ENCODE measurements at regions not wholly inside any gene's neighbourhood (a gene's known extent, or its start where the extent isn't known, plus 50 kb on each side); places are given as distances from the start of the nearest gene placed in this dataset.
"Not testable (repeated sequence)": the region's sequence is repeated elsewhere in the genome, so short reads cannot be mapped to it uniquely, and the experiment has no call there.

- no peaks in the 10 kb centered on the region for H3K4me1 ChIP-seq
- no peaks in the 10 kb centered on the region for H3K36me3 ChIP-seq
- H3K27ac ChIP-seq = no peak overlapping the region
- H3K4me3 ChIP-seq = no peak overlapping the region
- TF ChIP-seq EP300 (IDR thresholded peaks at IDR 0.05) = no peak
- no peak for TF ChIP-seq POLR2AphosphoS5 (IDR thresholded peaks at IDR 0.05)
- TF ChIP-seq CTCF (IDR thresholded peaks at IDR 0.05) = no peak
- TF ChIP-seq POLR2A (IDR thresholded peaks at IDR 0.05) = no peak
- H3K27me3 ChIP-seq = no peaks in the 10 kb centered on the region
- DNase-seq (ENCODE audit: low spot score in 2 of 2) = no peak
- H3K9me3 ChIP-seq = no peaks in the 10 kb centered on the region
Measured at GRCh38 chr2:189238903-189239302, 59.3 kb upstream of the COL5A2 start.

GRCh38 chr2:189243843-189244242 lies 64.3 kb upstream of the COL5A2 start:
- not testable (repeated sequence) for H3K27me3 ChIP-seq; H3K4me1 ChIP-seq; H3K9me3 ChIP-seq; H3K27ac ChIP-seq; H3K4me3 ChIP-seq; DNase-seq (ENCODE audit: low spot score in 2 of 2); H3K36me3 ChIP-seq
- 100% methylated on average over 1 of the region's 1 CpG for WGBS

- Histone ChIP-seq H3K27me3 (no peaks in the 10 kb centered on the region), H3K4me1 (no peaks in the 10 kb centered on the region), H3K36me3 (no peaks in the 10 kb centered on the region), H3K27ac (no peak overlapping the region), H3K4me3 (no peak overlapping the region), H3K9me3 (no peaks in the 10 kb centered on the region)
- DNase-seq (ENCODE audit: low spot score in 2 of 2) = no peak
- WGBS = 74% methylated on average over 1 of the region's 1 CpG
- TF ChIP-seq CTCF (IDR thresholded peaks at IDR 0.05) = no peak
Measured at GRCh38 chr2:189247276-189247675, 67.7 kb upstream of the COL5A2 start.

GRCh38 chr2:189248141-189248540 lies 68.6 kb upstream of the COL5A2 start:
- no peak for DNase-seq (ENCODE audit: low spot score in 2 of 2)
- Histone ChIP-seq H3K9me3 (no peaks in the 10 kb centered on the region), H3K4me1 (peaks cover under 1% of the 10 kb centered on the region), H3K27ac (no peak overlapping the region), H3K4me3 (no peak overlapping the region), H3K27me3 (no peaks in the 10 kb centered on the region), H3K36me3 (no peaks in the 10 kb centered on the region)
- TF ChIP-seq CTCF (IDR thresholded peaks at IDR 0.05) (no peak), POLR2A (IDR thresholded peaks at IDR 0.05) (no peak), POLR2AphosphoS5 (IDR thresholded peaks at IDR 0.05) (no peak), EP300 (IDR thresholded peaks at IDR 0.05) (no peak)
- WGBS = 27% methylated on average over 1 of the region's 1 CpG

- no peak for DNase-seq (ENCODE audit: low spot score in 2 of 2)
- Histone ChIP-seq H3K4me3 (no peak overlapping the region), H3K36me3 (no peaks in the 10 kb centered on the region), H3K27me3 (no peaks in the 10 kb centered on the region), H3K27ac (no peak overlapping the region), H3K4me1 (peaks cover 10% of the 10 kb centered on the region), H3K9me3 (no peaks in the 10 kb centered on the region)
- TF ChIP-seq POLR2A (IDR thresholded peaks at IDR 0.05) (no peak), CTCF (IDR thresholded peaks at IDR 0.05) (no peak), POLR2AphosphoS5 (IDR thresholded peaks at IDR 0.05) (no peak), EP300 (IDR thresholded peaks at IDR 0.05) (no peak)
Measured at GRCh38 chr2:189249171-189249570, 69.6 kb upstream of the COL5A2 start.

- H3K4me1 ChIP-seq = peaks cover 18% of the 10 kb centered on the region
- no peak overlapping the region for H3K27ac ChIP-seq
- H3K27me3 ChIP-seq = no peaks in the 10 kb centered on the region
- no peaks in the 10 kb centered on the region for H3K36me3 ChIP-seq
- H3K4me3 ChIP-seq = no peak overlapping the region
- no peak for DNase-seq (ENCODE audit: low spot score in 2 of 2)
- no peaks in the 10 kb centered on the region for H3K9me3 ChIP-seq
- TF ChIP-seq EP300 (IDR thresholded peaks at IDR 0.05) = no peak
- no peak for TF ChIP-seq CTCF (IDR thresholded peaks at IDR 0.05)
- no peak for TF ChIP-seq POLR2A (IDR thresholded peaks at IDR 0.05)
- no peak for TF ChIP-seq POLR2AphosphoS5 (IDR thresholded peaks at IDR 0.05)
- 92% methylated on average over 5 of the region's 5 CpGs for WGBS
Measured at GRCh38 chr2:189249901-189250300, 70.3 kb upstream of the COL5A2 start.
